ENCODE measurements at regions not wholly inside any gene's neighbourhood (a gene's known extent, or its start where the extent isn't known, plus 50 kb on each side); places are given as distances from the start of the nearest gene placed in this dataset.
"Not testable (repeated sequence)": the region's sequence is repeated elsewhere in the genome, so short reads cannot be mapped to it uniquely, and the experiment has no call there.

DNA sequence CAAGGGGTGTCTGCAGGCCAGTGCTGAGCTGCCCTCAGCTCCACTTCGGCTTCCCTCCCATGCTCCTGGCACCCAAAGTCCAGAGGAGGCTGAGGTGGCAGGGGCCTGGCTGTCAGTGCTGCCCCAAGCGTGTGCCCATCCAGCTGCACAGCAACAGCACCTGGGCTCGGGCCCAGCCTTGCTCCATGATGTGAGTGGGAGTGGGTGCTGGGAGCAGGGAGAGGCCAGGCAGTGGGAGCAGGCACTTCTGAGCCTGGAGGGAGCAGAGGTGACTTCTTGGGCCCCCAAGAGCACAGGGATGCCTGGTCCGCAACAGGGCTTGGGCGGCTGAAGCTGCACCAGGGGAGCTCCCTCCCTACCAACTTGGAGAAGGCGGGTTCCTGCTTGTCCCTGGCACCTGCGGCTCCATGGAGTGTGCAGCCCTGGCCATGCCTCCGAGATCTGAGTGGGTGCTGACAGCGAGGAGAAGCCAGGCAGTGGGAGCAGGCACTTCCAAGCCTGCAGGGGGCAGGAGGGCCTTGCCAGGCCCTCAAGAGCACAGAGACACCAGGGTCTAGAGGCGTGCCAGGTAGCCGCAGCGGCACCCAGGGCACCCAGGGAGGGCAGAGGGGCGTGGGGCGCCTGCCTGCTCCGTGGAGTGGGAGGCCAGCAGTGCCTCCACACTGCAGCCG lies 366.7 kb upstream of the SGO1 start:
- ChIA-PET CTCF (no interaction called here), POLR2A (no interaction called here)
- Histone ChIP-seq H3K4me1 (ENCODE audit: control insufficient read depth, insufficient read depth, low read length) (no peaks in the 10 kb centered on the region), H3K36me3 (ENCODE audit: control insufficient read depth in 2 of 2, insufficient read depth in 1 of 2, low read length in 2 of 2) (no peaks in the 10 kb centered on the region), H3K9me3 (ENCODE audit: control insufficient read depth, insufficient read depth, low read depth, low read length) (no peaks in the 10 kb centered on the region), H3K4me3 (ENCODE audit: low read depth, low read length) (no peak overlapping the region), H3K27ac (ENCODE audit: extremely low read depth, low read depth, low read length) (no peak overlapping the region)
- TF ChIP-seq ZNF155 (tag by site-specific recombination; IDR thresholded peaks at IDR 0.05) (no peak), ZNF248 (tag by site-specific recombination; IDR thresholded peaks at IDR 0.05) (no peak), ZNF280D (tag by site-specific recombination; IDR thresholded peaks at IDR 0.05) (no peak), ZNF148 (tag by site-specific recombination; IDR thresholded peaks at IDR 0.05; ENCODE audit: borderline replicate concordance) (no peak), ZNF548 (tag by site-specific recombination; IDR thresholded peaks at IDR 0.05) (no peak), ZNF416 (tag by site-specific recombination; IDR thresholded peaks at IDR 0.05) (no peak), ZNF549 (tag by site-specific recombination; IDR thresholded peaks at IDR 0.05) (no peak), ZNF596 (tag by site-specific recombination; IDR thresholded peaks at IDR 0.05) (no peak), ZNF366 (tag by site-specific recombination; conservative IDR thresholded peaks at IDR 0.05) (no peak), ZNF76 (tag by site-specific recombination; IDR thresholded peaks at IDR 0.05; ENCODE audit: borderline replicate concordance, low read depth) (no peak), HOXD13 (CRISPR knock-in tag; IDR thresholded peaks at IDR 0.05; ENCODE audit: borderline replicate concordance) (no peak), ZNF707 (tag by site-specific recombination; IDR thresholded peaks at IDR 0.05) (no peak), ZSCAN30 (tag by site-specific recombination; IDR thresholded peaks at IDR 0.05) (no peak), ZNF792 (tag by site-specific recombination; IDR thresholded peaks at IDR 0.05) (no peak), ZNF211 (tag by site-specific recombination; IDR thresholded peaks at IDR 0.05; ENCODE audit: low read depth) (no peak)
- TF ChIP-seq, protein P1, sequence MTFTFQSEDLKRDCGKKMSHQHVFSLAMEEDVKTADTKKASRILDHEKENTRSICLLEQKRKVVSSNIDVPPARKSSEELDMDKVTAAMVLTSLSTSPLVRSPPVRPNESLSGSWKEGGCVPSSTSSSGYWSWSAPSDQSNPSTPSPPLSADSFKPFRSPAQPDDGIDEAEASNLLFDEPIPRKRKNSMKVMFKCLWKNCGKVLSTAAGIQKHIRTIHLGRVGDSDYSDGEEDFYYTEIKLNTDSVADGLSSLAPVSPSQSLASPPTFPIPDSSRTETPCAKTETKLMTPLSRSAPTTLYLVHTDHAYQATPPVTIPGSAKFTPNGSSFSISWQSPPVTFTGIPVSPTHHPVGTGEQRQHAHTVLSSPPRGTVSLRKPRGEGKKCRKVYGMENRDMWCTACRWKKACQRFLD (tag by site-specific recombination; IDR thresholded peaks at IDR 0.05), result no peak

GRCh38 chr3:20547361-20548269 lies 361.6 kb upstream of the SGO1 start:
- H3K4me3 ChIP-seq (ENCODE audit: low read depth, low read length); H3K27ac ChIP-seq (ENCODE audit: extremely low read depth, low read depth, low read length); H3K36me3 ChIP-seq (ENCODE audit: control insufficient read depth in 2 of 2, insufficient read depth in 1 of 2, low read length in 2 of 2); POLR2A ChIA-PET; H3K9me3 ChIP-seq (ENCODE audit: control insufficient read depth, insufficient read depth, low read depth, low read length); CTCF ChIA-PET; H3K4me1 ChIP-seq (ENCODE audit: control insufficient read depth, insufficient read depth, low read length): not testable (repeated sequence)
